H1 (cell line): ENCODE measurements at regions not wholly inside any gene's neighbourhood (a gene's known extent, or its start where the extent isn't known, plus 50 kb on each side); places are given as distances from the start of the nearest gene placed in this dataset.

Source experiments
- ATF3 ChIP-seq: IDR thresholded peaks from 2 replicates; pipeline ENCODE4 v1.6.1; 2011; ENCODE audit warnings: low read depth, mild to moderate bottlenecking, low read length; ENCODE audit not compliant: insufficient read depth
- CBX8 ChIP-seq: fragments of 300-800, 300-1000 bp; sonication (generic); IDR thresholded peaks from 2 replicates; pipeline ENCODE4 v1.7.1; 2016; ENCODE audit warnings: low read depth, low read length, borderline replicate concordance
- EP300 ChIP-seq, 2 experiments: IDR thresholded peaks; 1 replicate in 1 of 2; 2 replicates in 1 of 2; pipeline ENCODE4 v1.6.1; 2011 to 2012; ENCODE audit warnings: low read depth in 2 of 2, low read length in 2 of 2, mild to moderate bottlenecking in 2 of 2, borderline replicate concordance in 1 of 2, inconsistent platforms in 1 of 2, moderate library complexity in 1 of 2
- EZH2 ChIP-seq: fragments of 200-600 bp; sonication (generic); IDR thresholded peaks from 2 replicates; pipeline ENCODE4 v1.7.1; 2012; ENCODE audit warnings: low read depth, mild to moderate bottlenecking, moderate library complexity, low read length, inconsistent platforms; ENCODE audit not compliant: severe bottlenecking
- POLR2A ChIP-seq, 2 experiments: IDR thresholded peaks; 1 replicate in 1 of 2; 2 replicates in 1 of 2; pipeline ENCODE4 v1.6.1; 2011; ENCODE audit warnings: low read depth in 2 of 2, low read length in 2 of 2, mild to moderate bottlenecking in 2 of 2; ENCODE audit errors: control extremely low read depth in 1 of 2
- RFX5 ChIP-seq: IDR thresholded peaks from 2 replicates; pipeline ENCODE4 v1.6.1; 2011; ENCODE audit warnings: low read depth, low read length, improper control_type of control experiment, borderline replicate concordance
- SIRT6 ChIP-seq: IDR thresholded peaks from one replicate; pipeline ENCODE4 v1.7.1; 2012; ENCODE audit warnings: low read length, inconsistent platforms
- SRF ChIP-seq: IDR thresholded peaks from 2 replicates; pipeline ENCODE4 v1.6.1; 2011; ENCODE audit warnings: mild to moderate bottlenecking, low read depth, low read length, moderate library complexity
- TBP ChIP-seq: IDR thresholded peaks from 2 replicates; pipeline ENCODE4 v1.6.1; 2011; ENCODE audit warnings: low read depth, low read length, improper control_type of control experiment
- TF ChIP-seq, protein P1 (sequence below), 3 experiments: IDR thresholded peaks; 1 replicate in 2 of 3; 2 replicates in 1 of 3; pipeline versions ENCODE4 v1.5.1 to v1.6.1; 2011; ENCODE audit warnings: low read length in 3 of 3, mild to moderate bottlenecking in 3 of 3, inconsistent platforms in 2 of 3, low read depth in 1 of 3, moderate library complexity in 1 of 3; ENCODE audit not compliant: insufficient read depth in 1 of 3; ENCODE audit errors: control extremely low read depth in 1 of 3

GRCh38 chr6:165167311-165167710 lies 142.1 kb downstream of the C6orf118 start:
- TF ChIP-seq RFX5 (no peak), SIRT6 (no peak), TBP (no peak), SRF (no peak), CBX8 (no peak), POLR2A (IDR thresholded peaks at IDR 0.05; ENCODE audit: control extremely low read depth in 1 of 2, low read depth in 2 of 2, low read length in 2 of 2) (no peak), ATF3 (no peak), EZH2 (no peak), EP300 (IDR thresholded peaks at IDR 0.05; ENCODE audit: borderline replicate concordance in 1 of 2, low read depth in 2 of 2, low read length in 2 of 2) (no peak)
- TF ChIP-seq, protein P1, sequence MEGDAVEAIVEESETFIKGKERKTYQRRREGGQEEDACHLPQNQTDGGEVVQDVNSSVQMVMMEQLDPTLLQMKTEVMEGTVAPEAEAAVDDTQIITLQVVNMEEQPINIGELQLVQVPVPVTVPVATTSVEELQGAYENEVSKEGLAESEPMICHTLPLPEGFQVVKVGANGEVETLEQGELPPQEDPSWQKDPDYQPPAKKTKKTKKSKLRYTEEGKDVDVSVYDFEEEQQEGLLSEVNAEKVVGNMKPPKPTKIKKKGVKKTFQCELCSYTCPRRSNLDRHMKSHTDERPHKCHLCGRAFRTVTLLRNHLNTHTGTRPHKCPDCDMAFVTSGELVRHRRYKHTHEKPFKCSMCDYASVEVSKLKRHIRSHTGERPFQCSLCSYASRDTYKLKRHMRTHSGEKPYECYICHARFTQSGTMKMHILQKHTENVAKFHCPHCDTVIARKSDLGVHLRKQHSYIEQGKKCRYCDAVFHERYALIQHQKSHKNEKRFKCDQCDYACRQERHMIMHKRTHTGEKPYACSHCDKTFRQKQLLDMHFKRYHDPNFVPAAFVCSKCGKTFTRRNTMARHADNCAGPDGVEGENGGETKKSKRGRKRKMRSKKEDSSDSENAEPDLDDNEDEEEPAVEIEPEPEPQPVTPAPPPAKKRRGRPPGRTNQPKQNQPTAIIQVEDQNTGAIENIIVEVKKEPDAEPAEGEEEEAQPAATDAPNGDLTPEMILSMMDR (IDR thresholded peaks at IDR 0.05; ENCODE audit: control extremely low read depth in 1 of 3, insufficient read depth in 1 of 3, low read depth in 1 of 3, low read length in 3 of 3) = no peak
